ENCODE measurements at regions not wholly inside any gene's neighbourhood (a gene's known extent, or its start where the extent isn't known, plus 50 kb on each side); places are given as distances from the start of the nearest gene placed in this dataset.

DNA sequence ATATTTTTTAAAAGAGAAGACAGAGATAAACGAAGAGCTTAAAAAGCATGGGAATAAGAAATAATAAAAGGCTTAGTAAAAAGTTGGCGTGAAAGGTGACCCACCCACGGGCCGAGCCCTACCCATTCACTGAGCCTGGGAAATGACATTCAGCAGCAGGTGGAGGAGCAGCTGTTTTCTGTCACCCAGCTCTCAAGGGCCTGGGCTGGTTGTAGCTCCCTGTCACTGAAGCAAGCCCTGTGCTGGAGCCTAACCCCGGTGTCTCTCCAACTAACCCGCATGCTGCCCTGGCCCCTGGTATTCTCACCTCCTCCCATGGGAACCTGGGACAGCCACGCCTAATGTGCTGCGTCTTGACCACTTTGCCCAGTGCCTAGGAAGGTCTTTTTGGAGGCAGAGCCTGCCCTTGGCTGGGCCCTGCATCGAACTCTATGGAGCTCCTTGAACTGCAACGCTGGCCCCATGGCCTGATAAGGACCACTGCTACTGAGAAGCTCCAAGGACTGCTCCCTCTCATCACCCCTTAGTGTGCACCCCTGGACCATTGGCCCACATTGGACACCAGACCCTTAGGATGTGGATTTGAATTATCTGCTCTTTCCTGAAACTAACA is 68.8 kb upstream of the IYD start:
- DNase-seq (ENCODE audit: low spot score), result no peak

DNA sequence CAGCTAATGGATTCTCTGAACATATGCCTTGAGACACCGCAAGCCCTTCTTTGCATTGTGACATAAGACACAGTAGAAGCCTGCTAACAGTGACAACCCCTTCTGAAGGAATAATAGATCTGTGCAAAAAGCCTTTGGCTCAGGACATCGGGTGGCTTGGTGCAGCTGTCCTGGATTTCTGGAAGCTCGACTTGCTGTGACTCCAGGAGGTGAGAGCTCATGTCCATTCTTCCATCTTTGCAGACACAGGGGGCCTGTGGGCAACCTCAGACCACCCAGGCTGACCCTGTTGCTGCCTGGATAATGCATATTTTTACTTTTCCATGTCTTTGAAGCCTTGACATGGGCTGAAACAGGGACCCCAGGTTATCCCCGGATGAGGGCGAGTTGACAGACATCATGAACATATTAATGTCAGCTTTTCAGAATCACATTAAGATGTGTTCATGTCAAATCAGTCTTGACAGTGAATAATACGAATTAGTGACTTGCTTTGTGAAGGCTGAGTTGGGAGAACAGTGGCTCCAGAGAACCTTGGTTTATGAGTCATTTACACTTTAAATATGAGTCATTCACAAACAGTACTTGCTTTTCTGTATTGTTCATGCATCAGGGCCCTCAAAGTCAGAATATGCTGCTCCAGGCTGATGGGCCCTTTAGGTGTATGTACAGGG is 66.8 kb upstream of the IYD start:
- DNase-seq (ENCODE audit: low spot score), result peak; percentile 6

DNA sequence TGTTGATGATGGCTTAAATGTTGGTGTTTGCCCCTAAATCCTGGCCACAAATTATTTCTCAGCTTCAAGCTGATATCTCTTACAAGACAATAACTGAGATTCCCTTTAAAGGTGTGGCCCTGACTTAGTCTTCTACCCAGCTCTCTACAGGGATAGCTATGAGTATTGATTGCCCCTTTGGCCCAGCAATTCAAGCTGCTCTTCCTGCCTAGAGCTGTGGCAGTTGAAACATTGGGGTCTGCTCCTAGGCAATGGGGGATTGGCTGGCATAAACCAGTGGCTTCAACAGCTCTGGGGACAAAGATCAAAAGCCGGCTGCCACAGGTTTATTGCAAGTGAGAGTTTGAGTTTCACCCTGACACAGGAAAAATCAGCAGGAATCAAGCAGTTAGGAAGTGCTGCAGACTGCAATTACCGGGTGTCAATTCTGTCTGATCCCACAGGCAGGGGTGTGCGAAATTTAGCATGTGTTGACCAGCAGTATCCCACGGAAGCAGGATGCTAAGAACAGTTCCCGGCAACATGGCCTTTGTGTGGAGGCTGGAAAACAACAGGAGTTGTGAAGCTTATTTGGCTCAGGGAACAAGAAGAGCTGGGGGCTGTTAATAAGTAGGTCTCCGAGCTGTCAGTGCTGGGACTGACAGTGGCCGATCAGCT is 66.2 kb upstream of the IYD start:
- no peak for DNase-seq (ENCODE audit: low spot score)

DNA sequence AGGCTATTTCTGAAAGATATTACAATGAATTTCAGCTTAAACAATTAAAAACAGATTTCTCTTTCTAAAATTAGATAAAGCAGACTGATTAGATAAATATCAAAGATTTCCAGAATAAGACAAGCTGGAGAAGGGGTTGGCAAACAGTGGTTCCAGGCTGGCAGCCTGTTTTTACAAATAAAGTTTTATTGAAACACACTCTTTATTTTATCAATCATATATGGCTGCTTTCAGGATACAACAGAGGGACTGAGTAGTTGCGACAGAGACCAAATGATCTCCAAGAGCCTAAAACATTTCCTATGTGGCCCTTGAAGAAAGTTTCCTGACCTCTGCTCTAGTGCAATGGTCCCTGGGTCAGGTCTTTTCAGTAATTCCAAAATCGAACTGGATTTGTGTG is 65.6 kb upstream of the IYD start:
- no peak for DNase-seq (ENCODE audit: low spot score)

DNA sequence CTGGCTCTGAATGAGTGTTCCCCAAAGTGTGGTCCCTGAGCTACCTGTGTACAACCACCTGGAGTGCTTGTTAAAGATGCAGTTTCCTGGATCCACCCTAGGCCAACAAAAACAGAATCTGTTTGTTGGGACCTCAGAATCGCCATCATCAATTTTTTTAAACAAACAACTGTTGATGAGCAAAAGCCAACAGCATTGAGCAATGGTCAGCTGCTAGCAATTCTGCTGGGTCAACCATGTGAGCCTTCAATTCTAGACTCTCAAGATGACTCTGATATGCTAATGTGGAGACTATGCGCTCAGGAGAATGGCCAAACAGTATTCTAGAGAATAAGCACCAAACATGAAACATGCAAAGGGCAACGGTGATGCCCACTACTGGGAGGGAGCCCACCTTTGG is 64.4 kb upstream of the IYD start:
- no peak for DNase-seq (ENCODE audit: low spot score)

DNA sequence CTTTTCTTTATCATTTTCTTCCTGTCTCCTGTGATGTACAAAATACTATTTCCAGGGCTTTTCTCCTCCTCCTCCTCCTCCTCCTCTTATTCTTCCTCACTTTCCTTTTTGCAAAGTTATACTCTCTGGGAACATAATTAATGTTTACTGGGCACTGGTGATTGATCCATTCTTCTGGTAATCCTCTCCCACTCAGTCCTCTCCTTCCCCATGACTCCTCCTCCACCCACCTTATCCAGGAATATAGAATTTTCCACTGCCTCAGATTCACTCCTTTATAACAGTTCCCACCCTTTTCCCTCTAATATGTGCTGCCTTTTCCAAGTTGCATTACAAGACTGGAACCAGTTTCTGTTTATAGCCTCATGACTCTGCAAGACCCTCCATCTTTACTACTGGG is 62.5 kb upstream of the IYD start:
- DNase-seq (ENCODE audit: low spot score), result no peak

DNA sequence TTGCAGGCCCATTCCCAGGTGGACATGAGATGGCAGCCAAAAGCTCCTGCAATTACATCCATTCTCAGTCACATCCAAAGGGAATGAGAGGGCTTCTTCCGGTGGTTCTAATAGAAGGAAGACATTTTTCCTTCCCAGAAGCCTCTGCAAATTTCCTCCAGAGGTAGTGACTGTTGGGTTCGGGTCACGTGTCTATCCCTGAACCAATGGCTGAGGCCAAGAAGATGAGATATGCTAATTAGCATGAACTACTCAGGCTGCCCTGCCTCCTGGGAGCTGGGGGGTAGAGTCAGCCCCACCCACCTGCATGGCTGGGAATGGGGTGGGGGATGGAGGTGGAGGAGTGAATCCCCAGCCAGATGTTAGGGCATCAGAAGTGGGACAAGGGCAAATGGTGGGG is 61.3 kb upstream of the IYD start:
- no peak for DNase-seq (ENCODE audit: low spot score)

DNA sequence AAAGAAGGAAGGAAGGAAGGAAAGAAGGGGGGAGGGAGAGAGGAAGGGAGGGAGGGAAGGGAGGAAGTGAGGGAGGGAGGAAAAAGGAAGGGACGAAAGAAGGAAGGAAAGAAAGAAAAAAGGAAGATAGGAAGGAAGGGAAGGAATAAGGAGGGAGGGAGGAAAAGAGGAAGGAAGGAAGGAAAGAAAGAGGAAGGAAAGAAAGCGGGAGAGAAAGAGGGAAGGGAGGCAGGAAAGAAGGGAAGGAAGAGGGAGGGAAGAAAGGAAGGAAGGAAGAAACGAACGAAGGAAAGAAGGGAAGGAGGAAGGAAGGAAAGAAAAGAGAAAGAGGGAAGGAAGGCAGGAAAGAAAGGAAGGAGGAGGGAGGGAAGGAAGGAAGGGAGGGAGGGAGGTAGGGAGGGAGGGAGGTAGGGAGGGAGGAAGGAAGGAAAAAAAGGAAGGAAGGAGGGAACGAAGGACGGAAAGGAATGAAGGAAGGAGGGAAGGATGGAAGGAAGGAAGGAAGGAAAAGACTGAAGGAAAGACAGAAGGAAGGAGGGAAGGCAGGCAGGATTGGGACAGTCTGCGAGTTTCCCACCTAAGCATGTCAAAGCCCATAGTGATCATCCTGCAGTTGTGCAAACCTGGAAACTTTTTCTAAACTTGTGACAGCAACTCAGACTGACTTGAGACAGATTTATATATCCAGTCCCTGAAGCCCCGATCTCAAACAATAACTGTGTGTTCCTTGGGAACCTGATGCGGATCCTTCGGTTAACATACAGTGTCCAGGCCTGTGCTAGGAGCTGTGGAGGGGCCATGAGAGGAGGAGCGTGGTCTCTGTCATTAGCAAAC is 59.8 kb upstream of the IYD start:
- no peak for DNase-seq (ENCODE audit: low spot score)

DNA sequence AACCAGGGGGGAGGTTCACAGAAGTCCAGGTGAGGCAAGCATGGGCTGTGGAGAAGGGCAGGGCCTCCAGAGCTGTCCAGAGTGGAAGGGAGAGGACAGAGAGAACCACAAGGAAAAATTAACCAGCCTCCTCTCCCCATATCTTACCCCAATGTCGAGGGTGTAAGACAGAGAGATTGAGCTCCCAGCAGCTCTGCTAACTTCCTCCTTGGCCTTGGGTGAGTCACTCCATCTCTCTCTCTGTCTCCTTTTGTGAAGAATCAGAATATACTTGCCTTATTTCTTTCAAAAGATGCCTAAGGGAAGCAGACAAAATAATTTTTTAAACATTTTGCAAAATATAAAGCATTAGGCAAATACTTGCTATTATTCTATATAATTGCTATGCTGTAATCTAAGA is 58.3 kb upstream of the IYD start:
- DNase-seq (ENCODE audit: low spot score), result peak; percentile 31

DNA sequence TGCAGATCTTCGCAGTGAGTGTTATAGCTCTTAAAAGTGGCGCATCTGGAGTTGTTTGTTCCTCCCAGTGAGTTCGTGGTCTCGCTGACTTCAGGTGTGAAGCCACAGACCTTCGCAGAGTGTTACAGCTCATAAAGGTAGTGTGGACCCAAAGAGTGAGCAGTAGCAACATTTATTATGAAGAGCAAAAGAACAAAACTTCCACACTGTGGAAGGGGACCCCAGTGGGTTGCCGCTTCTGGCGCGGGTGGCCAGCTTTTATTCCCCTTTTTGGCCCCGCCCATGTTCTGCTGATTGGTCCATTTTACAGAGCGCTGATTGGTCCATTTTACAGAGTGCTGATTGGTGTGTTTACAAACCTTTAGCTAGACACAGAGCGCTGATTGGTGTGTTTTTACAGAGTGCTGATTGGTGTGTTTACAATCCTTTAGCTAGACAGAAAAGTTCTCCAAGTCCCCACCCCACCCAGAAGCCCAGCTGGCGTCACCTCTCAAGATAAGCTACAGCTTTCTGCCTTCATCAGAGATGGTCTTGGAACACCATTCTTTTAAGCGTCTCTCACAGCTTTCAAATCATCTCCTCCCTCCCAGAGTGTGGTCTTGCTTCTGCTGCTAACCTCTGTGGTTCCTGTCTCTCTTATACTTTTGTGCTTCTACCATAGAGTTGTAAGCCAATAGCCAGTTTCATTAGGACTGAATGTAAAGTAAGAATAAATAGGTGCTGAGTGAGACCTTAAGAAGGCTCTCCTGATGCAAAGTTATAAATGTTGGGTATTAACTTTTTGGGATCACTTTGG is 57.5 kb upstream of the IYD start:
- peak; percentile 53 for DNase-seq (ENCODE audit: low spot score)

DNA sequence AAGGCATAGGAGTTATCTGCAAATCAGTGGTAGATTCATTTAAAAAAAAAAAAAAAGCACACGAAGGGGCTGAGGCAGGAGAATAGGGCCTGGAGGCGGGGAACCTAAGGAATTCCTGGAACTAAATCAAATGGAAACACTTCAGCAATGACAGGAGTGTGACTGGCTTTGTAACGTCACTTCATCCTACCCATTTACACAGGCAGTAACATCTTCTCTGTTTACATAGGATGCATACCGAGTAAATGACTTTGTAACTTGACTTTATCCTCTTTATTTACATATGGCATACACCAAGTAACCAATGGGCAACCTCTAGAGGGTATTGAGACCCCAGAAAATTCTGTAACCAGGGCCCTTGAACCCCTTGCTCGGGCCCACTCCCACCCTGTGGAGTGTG is 56.4 kb upstream of the IYD start:
- DNase-seq (ENCODE audit: low spot score), result no peak

DNA sequence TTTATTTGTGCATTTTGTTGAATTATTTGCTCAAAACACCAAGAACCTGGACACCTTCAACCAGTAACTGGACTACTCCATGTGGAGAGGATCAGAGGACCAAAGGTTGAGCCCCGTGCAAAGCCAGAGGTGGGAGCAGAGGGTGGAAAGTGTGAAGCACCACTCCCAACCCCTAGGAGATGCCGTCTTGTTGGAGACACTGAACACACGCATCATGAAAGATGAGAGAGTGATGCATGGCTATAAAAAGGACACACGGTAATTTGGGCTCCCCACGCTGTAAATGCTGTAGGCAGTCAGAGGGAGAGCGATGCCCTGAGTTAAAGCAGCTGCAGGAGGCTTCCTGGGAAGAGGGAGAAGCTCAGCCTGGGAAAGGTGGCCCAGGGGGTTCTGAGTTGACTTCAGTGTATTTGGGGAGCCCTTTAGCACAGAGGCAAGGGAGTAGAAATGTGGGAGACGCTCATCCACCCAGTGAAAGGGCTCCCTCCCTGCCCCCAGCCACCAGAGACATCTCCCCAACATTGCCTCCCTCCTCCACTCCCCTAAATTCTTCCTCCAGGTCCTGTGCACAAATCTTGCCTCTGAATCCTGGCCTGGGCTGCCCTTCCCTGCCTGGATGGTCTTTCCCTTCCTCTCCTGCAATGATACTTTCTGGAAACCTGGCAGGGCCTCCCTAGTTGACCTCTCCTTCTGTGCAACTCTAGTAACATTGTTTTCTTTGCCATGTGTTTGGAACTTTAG is 55.8 kb upstream of the IYD start:
- no peak for DNase-seq (ENCODE audit: low spot score)

DNA sequence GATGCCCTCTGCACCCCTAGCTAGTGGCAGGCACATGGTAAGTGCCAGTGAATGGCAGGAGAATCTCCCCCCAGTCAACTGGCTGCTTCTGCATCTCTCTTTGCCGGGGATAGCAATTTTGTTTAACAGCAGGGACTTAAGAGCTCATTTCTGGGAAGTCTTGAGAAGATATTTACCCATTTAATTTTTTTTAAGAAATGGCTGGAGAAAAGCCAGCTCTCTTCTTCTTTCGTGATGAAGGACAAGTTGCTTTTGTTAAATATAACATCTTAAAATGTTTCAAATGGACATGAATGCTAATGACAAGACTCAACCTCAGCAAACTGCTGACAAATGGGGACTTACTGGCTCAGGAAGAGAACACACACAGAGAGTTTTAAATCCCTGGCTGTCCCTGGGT is 55.0 kb upstream of the IYD start:
- no peak for DNase-seq (ENCODE audit: low spot score)

DNA sequence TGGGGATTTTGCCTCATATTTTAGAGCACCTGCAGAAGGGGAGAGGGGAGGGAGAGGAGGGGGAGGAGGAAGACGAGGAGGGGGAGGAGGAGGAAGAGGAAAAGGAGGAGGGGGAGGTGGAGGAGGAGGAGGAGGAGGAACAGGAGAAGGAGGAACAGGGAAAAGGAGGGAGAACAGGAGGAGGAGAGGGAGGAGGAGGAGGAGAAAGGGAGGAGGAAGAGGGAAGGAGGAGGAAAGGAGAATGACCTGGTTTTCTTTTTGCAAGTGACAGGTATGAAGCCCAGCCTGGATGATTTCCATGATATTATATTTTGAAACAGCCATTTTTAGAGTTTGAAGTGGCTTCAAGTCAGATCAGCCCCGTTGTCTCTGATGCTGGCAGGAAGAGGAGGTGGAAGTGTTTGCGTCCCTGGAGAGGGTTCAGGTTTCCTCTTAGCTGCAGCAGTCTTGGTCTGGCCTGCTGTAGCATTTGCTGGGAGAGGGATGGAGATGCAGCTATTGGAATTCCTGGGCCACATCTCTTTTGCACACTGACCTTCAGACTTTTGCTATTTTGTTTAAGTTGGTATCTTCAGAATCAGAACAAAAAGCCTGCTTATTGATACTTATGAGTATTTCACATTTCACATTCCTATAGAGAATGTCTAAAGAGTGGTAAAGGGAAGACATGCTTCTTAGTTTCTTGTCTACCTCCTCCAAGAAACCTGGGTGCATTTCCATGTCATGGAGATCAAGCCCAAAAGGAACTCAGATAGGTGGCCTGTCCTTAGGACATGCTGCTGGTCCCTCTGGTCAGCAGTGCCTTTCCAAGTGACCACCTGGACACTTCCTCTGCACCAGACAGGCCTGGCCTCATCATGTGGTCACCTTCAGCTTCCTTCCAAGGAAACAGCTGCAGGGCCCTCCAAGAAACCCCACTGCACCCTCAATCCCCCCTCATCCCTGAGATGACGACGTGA is 54.3 kb upstream of the IYD start:
- DNase-seq (ENCODE audit: low spot score), result no peak

DNA sequence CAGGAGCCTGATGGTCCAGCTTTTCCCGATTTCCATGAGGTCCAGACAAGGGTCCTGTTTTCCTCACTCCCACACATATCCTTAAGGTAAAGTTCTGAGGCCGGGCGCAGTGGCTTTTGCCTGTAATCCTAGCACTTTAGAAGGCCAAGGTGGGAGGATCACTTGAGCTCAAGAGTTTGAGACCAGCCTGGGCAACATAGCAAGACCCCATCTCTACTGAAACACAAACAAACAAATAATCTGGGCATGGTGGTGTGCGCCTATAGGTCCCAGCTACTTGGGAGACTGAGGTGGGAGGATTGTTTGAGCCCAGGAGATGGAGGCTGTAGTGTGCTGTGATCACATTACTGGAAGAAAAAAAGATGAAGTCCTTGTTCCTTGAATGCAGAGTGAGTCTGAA is 53.2 kb upstream of the IYD start:
- DNase-seq (ENCODE audit: low spot score), result no peak

DNA sequence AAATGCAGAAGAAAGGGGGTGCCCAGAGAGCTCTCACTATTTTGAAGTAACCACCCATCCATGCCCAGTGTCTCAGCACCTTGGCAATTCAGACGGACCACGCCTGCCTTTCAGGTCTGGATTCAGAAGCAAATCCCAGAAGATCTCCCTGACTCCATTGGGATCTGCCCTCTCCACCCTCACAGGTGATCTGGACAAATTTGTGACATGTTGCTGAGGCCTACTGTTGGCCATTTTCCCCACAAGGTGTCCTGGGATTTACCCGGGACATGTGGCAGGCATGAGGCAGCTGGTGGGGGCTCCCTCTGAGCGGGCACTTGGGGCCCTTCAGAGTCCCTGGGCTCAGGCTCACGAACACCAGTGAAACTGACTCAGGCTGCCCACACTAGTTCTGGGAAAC is 51.9 kb upstream of the IYD start:
- no peak for DNase-seq (ENCODE audit: low spot score)

Data from CD4-positive, alpha-beta T cell treated with Interleukin-2 at 100 ng/mL for 4 hours (primary cell).